A673 (cell line): ENCODE measurements at regions not wholly inside any gene's neighbourhood (a gene's known extent, or its start where the extent isn't known, plus 50 kb on each side); places are given as distances from the start of the nearest gene placed in this dataset.

Source experiments
- EZH2 ChIP-seq: fragments of 200-600 bp; sonication (generic); IDR thresholded peaks from 2 replicates; pipeline ENCODE4 v1.6.1; 2017; ENCODE audit warnings: borderline replicate concordance, low read depth, mild to moderate bottlenecking, mixed read lengths, antibody characterized with exemption, low read length; ENCODE audit not compliant: poor library complexity, severe bottlenecking
- TF ChIP-seq, protein P1 (sequence below): fragments of 300-800, 200-600 bp; sonication (generic); conservative IDR thresholded peaks from 2 replicates; pipeline ENCODE4 v1.5.1; 2017; ENCODE audit warnings: low read depth, mild to moderate bottlenecking, antibody characterized with exemption, low read length, moderate library complexity, mixed read lengths

DNA sequence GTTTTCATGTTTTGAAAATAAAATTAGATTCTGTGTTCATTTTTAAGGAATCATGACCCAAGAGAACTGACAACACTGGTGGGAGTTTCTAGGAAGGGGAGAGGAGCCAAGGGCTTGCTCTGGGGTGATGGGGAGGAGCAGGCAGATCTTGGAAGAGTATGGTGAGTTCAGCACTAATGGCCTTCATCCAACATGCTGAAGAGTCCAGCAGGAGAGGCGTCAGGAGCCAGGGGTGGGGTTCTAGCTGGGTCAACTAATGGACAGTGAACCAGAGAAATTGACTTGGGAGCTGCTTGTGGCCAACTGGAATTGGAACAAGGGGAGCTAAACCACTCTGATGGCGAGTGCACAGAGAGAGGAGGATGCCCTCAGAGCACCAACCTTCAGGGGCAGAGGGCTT is 107.1 kb downstream of the MRPL14 start:
- TF ChIP-seq, protein P1, sequence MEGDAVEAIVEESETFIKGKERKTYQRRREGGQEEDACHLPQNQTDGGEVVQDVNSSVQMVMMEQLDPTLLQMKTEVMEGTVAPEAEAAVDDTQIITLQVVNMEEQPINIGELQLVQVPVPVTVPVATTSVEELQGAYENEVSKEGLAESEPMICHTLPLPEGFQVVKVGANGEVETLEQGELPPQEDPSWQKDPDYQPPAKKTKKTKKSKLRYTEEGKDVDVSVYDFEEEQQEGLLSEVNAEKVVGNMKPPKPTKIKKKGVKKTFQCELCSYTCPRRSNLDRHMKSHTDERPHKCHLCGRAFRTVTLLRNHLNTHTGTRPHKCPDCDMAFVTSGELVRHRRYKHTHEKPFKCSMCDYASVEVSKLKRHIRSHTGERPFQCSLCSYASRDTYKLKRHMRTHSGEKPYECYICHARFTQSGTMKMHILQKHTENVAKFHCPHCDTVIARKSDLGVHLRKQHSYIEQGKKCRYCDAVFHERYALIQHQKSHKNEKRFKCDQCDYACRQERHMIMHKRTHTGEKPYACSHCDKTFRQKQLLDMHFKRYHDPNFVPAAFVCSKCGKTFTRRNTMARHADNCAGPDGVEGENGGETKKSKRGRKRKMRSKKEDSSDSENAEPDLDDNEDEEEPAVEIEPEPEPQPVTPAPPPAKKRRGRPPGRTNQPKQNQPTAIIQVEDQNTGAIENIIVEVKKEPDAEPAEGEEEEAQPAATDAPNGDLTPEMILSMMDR = no peak
- no peak for TF ChIP-seq EZH2
